WI38 (cell line): ENCODE measurements at regions not wholly inside any gene's neighbourhood (a gene's known extent, or its start where the extent isn't known, plus 50 kb on each side); places are given as distances from the start of the nearest gene placed in this dataset.

Source experiments
- H3K4me3 ChIP-seq: 2 replicates; pipeline ENCODE4 v1.5.1; 2011; ENCODE audit warnings: low read depth, mild to moderate bottlenecking, control low read depth, low read length
- CTCF ChIP-seq: IDR thresholded peaks from 2 replicates; pipeline ENCODE4 v1.5.1; 2012; ENCODE audit warnings: low read depth, mild to moderate bottlenecking, control low read depth, low read length

GRCh38 chr2:47232738-47233415 lies 56.6 kb upstream of the CALM2 start:
- TF ChIP-seq CTCF = no peak
- no peak overlapping the region for H3K4me3 ChIP-seq

DNA sequence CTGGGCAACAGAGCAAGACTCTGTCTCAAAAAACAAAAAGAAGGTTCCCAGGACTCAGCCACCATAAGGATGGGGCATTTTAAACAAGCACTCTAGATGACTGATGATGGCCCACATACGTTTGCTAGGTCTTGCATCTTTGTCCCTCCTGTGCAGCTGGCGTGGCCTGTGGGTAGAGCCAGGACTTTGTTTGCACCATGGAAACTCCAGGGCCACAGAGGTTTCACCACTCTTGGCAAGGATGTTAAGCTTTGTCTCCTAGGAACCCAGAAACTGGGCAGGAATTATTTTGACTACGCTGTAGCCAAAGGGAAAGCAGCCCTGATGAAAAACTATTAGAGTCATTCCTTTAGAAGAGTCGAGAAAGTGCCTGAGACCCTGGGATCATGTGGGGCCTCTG lies 54.1 kb upstream of the CALM2 start:
- H3K4me3 ChIP-seq = no peak overlapping the region
- no peak for TF ChIP-seq CTCF

- TF ChIP-seq CTCF = no peak
- no peak overlapping the region; the same call in 1 of the 2 replicates for H3K4me3 ChIP-seq
Observed at GRCh38 chr2:47227532-47228279, 51.4 kb upstream of the CALM2 start.

GRCh38 chr2:47226923-47227220 lies 50.6 kb upstream of the CALM2 start:
- H3K4me3 ChIP-seq = peak overlapping the region; percentile 23; the same call in 1 of the 2 replicates
- TF ChIP-seq CTCF = no peak

DNA sequence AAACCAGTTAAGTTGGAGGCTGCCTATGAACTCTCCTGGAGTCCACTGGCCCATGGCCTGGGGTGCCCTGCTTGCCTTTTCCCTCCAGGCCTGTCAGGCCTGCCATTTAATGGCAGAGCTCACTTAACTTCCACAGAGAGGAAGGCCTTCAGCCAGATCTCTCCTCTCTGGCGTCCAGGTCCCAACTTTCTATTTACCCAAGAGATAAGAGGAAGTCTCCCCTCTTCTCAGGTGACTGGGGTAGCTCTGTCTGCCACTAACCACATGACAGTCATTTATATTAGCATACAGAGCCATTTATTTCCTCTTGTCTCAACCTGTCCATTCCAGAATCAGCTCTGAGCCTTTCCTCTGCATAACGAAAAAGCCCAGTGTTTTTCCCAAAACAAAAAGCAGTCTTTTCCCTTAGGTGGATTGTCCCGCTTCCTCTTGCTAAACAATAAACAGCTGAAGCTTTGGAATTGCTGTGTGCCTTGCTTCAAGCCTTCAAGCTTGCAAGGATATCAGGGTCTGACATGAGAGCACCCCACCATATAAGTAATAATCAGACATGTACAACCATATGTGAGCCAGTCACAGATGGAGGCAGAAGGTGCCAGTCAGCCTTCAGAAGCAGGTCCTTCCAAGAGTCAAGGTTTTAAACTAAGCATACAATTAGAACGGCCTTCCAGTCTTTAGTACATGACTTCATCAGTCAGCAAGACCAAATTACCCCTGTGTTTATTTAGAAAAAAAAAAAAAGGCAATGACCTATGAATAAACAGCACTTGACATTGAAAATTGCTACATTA lies 50.0 kb upstream of the CALM2 start:
- TF ChIP-seq CTCF = no peak

More for the DNA sequence above, 50.0 kb upstream of the CALM2 start:
- no peak overlapping the region for H3K4me3 ChIP-seq
